ENCODE measurements at regions not wholly inside any gene's neighbourhood (a gene's known extent, or its start where the extent isn't known, plus 50 kb on each side); places are given as distances from the start of the nearest gene placed in this dataset.

DNA sequence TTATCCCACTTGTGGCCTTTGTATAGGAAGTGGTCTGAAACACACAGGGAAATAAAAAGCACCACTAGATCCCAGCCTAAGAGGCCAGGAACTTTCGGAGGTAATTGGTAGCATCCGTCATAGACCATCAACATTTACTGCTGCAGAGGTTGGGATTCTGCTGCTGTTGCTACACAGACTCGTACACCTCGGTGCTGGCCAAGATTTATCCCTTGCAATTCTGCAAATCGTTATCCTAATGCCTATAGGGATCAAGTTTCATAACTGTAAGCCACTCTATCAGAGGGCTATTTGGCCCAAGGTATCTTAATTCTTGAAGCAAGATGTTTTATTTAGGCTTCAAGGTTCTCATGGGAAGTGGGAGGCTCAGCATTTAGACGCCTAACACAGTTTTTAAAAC is 913.6 kb downstream of the GALC start:
- no peak for DNase-seq

GRCh38 chr14:87076922-87077321 is 916.1 kb downstream of the GALC start:
- DNase-seq, result no peak

GRCh38 chr14:87076146-87076545 is 916.8 kb downstream of the GALC start:
- DNase-seq, result no peak

DNA sequence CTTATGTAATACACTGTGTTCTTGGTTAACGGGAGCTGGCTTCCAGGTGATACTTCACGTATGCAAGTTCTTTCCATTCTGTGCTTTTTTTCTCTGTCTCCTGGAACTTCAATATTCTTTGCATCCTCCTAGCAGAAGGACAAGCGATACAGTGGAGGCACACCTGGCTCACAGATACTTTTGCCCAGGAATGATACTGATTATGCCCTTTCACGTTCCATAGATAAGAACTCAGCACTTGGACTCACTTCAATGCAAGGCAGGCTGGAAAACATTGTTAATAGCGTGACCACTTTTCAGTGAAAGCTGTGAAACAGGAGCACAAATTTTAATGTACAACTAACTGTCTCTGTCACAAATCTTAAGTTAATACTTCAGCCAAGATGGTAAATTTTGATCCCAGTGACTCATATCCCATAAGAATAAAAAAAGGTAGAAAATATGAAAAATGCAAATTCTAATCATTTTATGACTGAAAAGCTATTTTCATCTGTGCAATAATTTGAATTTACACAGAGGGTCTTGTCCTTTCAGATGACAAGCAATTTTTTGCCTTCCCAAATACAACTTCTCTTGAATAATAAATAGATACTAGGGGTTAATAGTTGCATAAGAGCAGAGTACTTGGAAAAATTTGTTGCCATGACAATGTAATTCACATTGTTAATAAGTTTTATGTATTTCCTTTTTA is 919.0 kb downstream of the GALC start:
- no peak for DNase-seq

- DNase-seq, result no peak
Observed at GRCh38 chr14:87067591-87067990, 925.4 kb downstream of the GALC start.

DNA sequence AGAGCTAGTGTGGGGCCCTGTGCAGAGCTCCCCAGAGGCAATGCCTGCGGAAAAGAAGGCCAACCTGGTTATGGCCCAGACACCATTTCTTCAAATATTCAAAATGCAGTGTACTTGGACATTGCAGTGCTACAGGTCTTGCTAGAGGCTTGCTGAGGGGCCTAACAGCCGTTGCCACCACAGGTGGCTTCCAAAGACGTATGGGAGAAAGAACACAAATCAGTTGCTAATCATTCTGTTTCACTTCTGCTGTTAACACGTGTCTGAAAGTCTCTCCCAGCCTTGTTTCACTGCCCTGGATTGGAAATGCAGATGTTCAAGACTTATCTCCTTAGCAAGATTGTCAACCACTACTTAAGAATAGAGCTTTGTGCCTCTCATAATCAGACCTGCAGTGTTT is 925.9 kb downstream of the GALC start:
- DNase-seq, result no peak

DNA sequence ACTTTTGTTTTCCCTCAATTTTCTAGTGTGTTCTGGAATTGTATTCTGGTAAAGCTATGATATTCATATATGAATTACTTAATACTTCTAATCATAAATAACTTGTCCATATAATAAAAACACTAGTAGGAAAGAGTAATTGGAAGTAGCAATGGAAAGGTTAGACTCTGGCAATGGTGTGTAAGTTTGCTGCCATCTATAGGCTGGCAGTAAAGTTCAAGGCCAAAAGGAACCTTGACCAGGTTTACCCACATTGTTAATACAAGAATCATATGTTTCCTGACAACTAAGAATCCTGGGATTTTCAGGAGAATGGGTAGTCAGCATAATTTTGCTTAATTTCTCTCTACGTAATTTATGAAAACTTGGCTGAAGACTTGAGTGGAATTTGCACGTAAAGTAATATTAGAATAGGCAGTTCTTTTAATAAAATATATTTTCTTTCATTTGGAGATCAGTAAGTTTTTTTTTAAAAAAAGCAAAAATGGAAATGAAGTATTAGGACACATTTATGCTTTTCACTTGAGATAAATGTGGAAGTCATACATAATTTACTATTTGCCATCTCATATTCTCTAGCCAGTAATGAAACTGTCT is 926.7 kb downstream of the GALC start:
- no peak for DNase-seq

- DNase-seq, result no peak
Observed at GRCh38 chr14:87065366-87065765, 927.6 kb downstream of the GALC start.

DNA sequence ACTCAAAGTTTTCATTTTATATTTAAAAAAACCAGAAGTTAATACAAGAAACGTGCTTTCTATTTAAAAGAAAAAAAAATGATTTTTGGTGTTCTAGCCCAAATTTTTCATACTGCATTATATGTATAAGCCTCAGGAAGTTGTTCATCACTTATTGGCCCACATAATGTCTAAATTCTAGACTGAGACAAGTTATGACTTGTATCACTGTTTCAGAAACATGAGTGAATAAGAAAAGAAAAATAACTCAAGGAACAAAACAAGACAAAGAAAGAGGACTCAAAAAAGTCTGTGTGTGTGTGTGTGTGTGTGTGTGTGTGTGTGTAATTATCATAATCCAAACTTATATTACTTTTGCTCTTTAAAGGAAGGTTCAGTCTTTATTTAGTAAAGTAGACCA is 929.8 kb downstream of the GALC start:
- no peak for DNase-seq

GRCh38 chr14:87060405-87060804 is 932.6 kb downstream of the GALC start:
- DNase-seq, result no peak

GRCh38 chr14:87059060-87059839 is 933.7 kb downstream of the GALC start:
- no peak for DNase-seq

- no peak for DNase-seq
Observed at GRCh38 chr14:87055007-87055406, 938.0 kb downstream of the GALC start.

GRCh38 chr14:87052646-87053225 is 940.2 kb downstream of the GALC start:
- no peak for DNase-seq

DNA sequence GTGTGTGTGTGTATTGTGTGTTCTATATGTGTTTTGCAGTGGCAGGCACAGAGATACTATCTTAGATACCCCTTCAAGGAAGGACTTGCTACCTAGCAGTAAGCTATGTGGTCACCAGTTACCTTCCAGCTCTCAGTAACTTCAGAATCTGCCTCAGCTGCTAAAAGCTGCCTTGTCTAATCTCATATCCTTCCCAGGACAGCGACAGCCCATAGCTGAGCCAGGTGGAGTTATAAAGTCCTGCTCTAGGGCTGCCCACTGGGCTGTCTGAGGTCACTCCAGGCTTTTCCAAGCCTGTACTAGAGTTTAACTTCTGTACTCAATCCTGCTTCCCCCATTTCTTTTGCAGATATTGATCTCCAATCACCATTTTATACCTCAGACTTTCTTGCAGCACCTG is 942.6 kb downstream of the GALC start:
- DNase-seq, result no peak

DNA sequence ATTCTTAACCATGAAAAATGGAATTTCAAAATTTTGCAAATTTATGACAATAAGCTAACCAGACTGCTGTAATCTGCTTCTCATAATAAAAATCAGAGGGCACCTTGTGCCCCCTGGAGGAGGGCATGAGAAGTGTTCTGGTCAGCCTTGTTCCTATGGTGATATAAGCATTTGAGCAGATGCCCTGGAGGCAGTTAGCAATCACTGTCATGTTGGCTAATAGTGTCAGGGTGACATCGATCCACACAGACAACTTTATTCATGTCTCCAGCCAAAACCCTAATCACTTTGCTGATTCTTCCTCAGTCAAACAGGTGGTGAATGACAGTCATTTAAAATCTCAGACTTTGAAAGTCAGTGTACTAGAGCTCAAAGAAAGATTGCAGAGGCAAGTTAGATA is 943.0 kb downstream of the GALC start:
- DNase-seq, result no peak

- no peak for DNase-seq
Observed at GRCh38 chr14:87046960-87047359, 946.0 kb downstream of the GALC start.

- no peak for DNase-seq
Observed at GRCh38 chr14:87045956-87046355, 947.0 kb downstream of the GALC start.

DNA sequence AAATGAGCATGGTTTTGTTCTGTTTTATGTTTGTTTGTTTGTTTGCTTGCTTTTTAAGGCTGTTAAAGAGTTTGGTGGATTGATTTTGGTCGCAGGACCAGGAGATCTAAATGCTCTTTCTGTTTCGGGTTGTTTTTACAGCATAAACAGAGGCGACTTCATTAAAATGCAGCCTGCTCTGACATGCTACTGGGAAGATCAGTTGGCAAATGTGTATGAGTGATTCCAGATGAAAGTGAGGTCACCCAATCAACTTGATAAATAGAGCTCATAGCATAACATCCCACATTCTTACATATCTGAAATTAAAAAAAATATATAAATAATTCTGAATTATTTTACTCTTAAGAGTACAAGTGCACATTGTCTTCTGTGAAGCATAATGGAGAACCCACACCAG is 947.7 kb downstream of the GALC start:
- DNase-seq, result no peak

DNA sequence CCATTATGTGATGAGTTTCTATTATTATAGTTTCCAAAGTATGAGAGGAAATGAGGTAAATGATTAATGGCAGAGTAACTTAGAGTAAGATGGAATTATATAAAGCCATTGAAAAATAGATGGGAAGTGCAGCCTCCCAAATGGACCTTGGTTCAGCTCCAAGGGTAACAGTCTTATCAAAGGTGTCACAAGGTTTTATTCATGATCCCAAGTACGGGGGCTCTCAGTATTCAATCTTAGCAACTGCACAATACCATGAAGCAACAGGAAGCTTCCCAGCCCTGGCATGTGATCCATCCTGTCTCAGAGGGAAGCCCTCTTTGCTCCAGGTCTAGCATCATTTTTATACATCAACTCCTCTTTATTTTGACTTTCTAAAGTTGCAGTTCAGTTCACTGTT is 948.2 kb downstream of the GALC start:
- DNase-seq, result no peak

DNA sequence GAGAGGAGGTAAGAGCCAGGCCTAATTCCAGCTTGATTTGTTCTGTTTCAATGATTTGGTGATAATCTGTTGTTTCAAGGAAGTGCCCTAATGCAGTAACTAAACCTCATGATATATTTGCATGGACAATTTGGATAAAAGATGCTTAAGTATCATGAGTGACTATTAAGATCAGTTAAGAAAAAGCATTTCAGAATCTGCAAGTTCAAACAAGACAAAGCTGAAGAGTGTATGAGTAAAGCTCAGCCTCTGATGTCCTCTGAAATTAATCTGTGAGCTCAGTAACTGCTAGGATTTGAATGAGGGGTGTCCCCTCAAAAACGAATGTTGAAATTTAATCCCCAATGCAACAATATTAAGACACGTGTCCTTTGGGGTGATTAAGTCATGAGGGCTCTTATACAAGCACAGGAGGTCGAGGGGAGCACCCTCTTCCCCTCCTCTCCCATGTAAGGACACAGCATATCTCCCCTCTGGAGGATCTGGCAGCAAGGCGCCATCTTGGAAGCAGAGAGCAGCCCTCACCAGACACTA is 949.2 kb downstream of the GALC start:
- DNase-seq, result no peak

- no peak for DNase-seq
Observed at GRCh38 chr14:87042354-87042753, 950.6 kb downstream of the GALC start.

GRCh38 chr14:87041290-87042020 is 951.5 kb downstream of the GALC start:
- DNase-seq, result no peak

DNA sequence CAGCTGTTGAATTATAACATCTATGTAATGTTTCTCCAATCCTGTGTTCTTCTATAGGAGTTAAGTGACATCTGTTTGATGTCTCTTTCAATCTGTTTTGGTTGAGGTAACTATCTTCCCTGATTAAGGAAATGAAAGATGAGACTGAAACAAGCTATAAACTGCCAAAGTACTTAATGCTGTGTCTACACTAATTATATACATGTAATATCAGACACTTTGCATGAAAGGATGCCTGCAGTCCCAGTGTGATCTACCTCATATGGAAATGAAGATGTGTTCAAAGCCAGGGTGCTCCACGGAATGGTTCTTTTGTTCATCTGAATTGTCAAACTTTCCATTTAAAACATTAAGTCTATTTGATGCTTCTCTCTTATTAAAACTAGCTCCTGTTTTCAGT is 958.3 kb downstream of the GALC start:
- no peak for DNase-seq

Data from NCI-H226 (cell line).